ENCODE measurements at regions not wholly inside any gene's neighbourhood (a gene's known extent, or its start where the extent isn't known, plus 50 kb on each side); places are given as distances from the start of the nearest gene placed in this dataset.
"Not testable (repeated sequence)": the region's sequence is repeated elsewhere in the genome, so short reads cannot be mapped to it uniquely, and the experiment has no call there.

DNA sequence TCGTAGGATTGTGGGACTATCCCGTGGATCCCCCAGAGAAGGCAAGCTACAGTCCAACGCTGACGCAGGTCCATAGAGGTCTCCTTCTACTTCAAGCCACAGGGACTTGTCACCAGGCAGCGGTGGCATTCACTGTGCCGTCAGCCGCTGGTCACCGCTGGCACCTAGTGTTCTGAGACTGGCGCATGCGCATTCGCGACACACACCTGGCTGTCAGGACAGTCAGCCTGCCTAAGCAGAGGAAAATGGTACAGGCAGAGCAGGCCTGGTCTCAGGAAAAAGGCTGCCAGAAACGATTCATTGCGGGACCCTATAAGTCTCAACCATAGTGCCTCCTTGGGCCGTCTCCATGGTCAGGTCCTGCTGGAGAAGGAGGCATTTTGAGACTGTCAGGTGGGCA lies 138.0 kb upstream of the WSB1 start:
- H3K27me3 ChIP-seq (ENCODE audit: insufficient read depth, low read depth): no peaks in the 10 kb centered on the region
- no peaks in the 10 kb centered on the region for H3K79me2 ChIP-seq (ENCODE audit: insufficient read depth, low read depth)
- TF ChIP-seq, protein P1, sequence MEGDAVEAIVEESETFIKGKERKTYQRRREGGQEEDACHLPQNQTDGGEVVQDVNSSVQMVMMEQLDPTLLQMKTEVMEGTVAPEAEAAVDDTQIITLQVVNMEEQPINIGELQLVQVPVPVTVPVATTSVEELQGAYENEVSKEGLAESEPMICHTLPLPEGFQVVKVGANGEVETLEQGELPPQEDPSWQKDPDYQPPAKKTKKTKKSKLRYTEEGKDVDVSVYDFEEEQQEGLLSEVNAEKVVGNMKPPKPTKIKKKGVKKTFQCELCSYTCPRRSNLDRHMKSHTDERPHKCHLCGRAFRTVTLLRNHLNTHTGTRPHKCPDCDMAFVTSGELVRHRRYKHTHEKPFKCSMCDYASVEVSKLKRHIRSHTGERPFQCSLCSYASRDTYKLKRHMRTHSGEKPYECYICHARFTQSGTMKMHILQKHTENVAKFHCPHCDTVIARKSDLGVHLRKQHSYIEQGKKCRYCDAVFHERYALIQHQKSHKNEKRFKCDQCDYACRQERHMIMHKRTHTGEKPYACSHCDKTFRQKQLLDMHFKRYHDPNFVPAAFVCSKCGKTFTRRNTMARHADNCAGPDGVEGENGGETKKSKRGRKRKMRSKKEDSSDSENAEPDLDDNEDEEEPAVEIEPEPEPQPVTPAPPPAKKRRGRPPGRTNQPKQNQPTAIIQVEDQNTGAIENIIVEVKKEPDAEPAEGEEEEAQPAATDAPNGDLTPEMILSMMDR (conservative IDR thresholded peaks at IDR 0.05; ENCODE audit: low read depth, low read length): no peak
- no peak overlapping the region for H3K9ac ChIP-seq
- no peak overlapping the region for H2AFZ ChIP-seq (ENCODE audit: low read depth)
- no peak overlapping the region for H3K4me3 ChIP-seq (IDR thresholded peaks at IDR 0.05; ENCODE audit: insufficient read depth, low read depth, low read length)
- H3K36me3 ChIP-seq (ENCODE audit: insufficient read depth): no peaks in the 10 kb centered on the region
- no peaks in the 10 kb centered on the region for H3K4me1 ChIP-seq (ENCODE audit: low read depth, poor library complexity, severe bottlenecking)
- H4K20me1 ChIP-seq (ENCODE audit: insufficient read depth): no peaks in the 10 kb centered on the region
- no peak overlapping the region for H3K27ac ChIP-seq
- no peak overlapping the region for H3K4me2 ChIP-seq

DNA sequence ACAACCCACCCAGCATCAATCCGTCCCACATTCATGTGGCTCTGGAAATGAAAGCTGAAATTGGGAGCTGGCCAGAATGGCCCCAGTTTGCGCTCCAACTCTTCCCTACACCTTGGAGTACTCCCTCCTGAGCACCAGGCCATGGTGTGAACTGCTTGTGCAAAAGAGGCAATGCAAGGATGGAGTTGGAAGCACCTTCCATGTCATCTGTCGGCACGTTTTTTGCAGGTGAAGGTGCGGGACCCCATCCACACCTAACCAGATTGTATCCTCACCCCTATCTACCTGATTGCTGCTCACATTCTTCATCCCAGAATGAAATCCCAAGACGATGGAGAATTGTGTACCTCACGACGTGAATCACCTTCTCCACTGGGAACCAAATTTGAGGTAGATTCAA lies 136.6 kb upstream of the WSB1 start:
- Histone ChIP-seq H3K27ac (no peak overlapping the region), H2AFZ (ENCODE audit: low read depth) (no peak overlapping the region), H3K27me3 (ENCODE audit: insufficient read depth, low read depth) (no peaks in the 10 kb centered on the region), H3K4me1 (ENCODE audit: low read depth, poor library complexity, severe bottlenecking) (no peaks in the 10 kb centered on the region), H4K20me1 (ENCODE audit: insufficient read depth) (no peaks in the 10 kb centered on the region), H3K9ac (no peak overlapping the region), H3K4me2 (no peak overlapping the region), H3K4me3 (IDR thresholded peaks at IDR 0.05; ENCODE audit: insufficient read depth, low read depth, low read length) (no peak overlapping the region), H3K79me2 (ENCODE audit: insufficient read depth, low read depth) (no peaks in the 10 kb centered on the region), H3K36me3 (ENCODE audit: insufficient read depth) (no peaks in the 10 kb centered on the region)
- TF ChIP-seq, protein P1 (conservative IDR thresholded peaks at IDR 0.05; ENCODE audit: low read depth, low read length): no peak

DNA sequence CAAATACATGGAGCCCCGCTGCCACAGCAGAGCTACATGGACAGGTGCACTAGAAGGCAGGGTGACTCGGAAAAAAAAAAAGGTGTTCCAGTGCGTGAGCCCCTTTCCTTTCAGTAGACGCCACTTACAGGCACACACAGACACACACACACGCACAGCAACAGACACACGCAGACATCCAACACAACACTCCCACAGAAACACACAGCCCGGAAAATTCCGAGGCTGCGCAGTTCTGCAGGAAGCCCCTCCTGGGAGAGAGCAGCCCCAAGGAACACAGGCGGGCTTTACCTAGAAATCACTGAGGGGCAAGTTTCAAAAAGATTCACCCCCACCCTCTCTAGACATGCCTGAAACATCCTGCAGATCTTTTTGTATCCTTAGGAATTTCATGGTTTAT lies 136.0 kb upstream of the WSB1 start:
- no peaks in the 10 kb centered on the region for H3K36me3 ChIP-seq (ENCODE audit: insufficient read depth)
- no peaks in the 10 kb centered on the region for H3K79me2 ChIP-seq (ENCODE audit: insufficient read depth, low read depth)
- no peak overlapping the region for H3K9ac ChIP-seq
- H2AFZ ChIP-seq (ENCODE audit: low read depth): no peak overlapping the region
- no peaks in the 10 kb centered on the region for H3K4me1 ChIP-seq (ENCODE audit: low read depth, poor library complexity, severe bottlenecking)
- TF ChIP-seq, protein P1 (conservative IDR thresholded peaks at IDR 0.05; ENCODE audit: low read depth, low read length): no peak
- no peak overlapping the region for H3K4me3 ChIP-seq (IDR thresholded peaks at IDR 0.05; ENCODE audit: insufficient read depth, low read depth, low read length)
- H3K27ac ChIP-seq: no peak overlapping the region
- H4K20me1 ChIP-seq (ENCODE audit: insufficient read depth): no peaks in the 10 kb centered on the region
- H3K27me3 ChIP-seq (ENCODE audit: insufficient read depth, low read depth): no peaks in the 10 kb centered on the region
- H3K4me2 ChIP-seq: no peak overlapping the region

DNA sequence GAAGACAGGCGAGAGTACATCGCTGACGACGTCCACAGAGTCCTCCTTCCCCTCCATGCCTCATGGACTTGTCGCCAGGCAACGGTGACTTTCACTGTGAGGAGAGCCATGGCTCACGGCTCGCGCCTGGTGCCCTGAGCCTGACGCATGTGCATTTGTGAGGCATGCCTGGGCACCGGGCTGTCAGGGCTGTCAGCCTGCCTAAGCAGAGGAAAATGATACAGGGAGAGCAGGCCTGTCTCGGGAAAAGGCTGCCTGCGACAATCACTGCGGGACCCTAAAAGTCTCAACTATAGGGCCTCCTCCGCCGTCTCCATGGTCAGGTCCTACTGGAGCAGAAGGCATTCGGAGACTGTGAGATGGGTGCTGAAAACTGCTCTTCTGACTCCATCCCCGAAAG lies 135.5 kb upstream of the WSB1 start:
- H3K27me3 ChIP-seq (ENCODE audit: insufficient read depth, low read depth): no peaks in the 10 kb centered on the region
- H3K79me2 ChIP-seq (ENCODE audit: insufficient read depth, low read depth): no peaks in the 10 kb centered on the region
- H2AFZ ChIP-seq (ENCODE audit: low read depth): no peak overlapping the region
- H3K27ac ChIP-seq: no peak overlapping the region
- H3K4me2 ChIP-seq: no peak overlapping the region
- TF ChIP-seq, protein P1 (conservative IDR thresholded peaks at IDR 0.05; ENCODE audit: low read depth, low read length): no peak
- H3K36me3 ChIP-seq (ENCODE audit: insufficient read depth): no peaks in the 10 kb centered on the region
- H3K9ac ChIP-seq: no peak overlapping the region
- H3K4me1 ChIP-seq (ENCODE audit: low read depth, poor library complexity, severe bottlenecking): no peaks in the 10 kb centered on the region
- no peaks in the 10 kb centered on the region for H4K20me1 ChIP-seq (ENCODE audit: insufficient read depth)
- no peak overlapping the region for H3K4me3 ChIP-seq (IDR thresholded peaks at IDR 0.05; ENCODE audit: insufficient read depth, low read depth, low read length)

DNA sequence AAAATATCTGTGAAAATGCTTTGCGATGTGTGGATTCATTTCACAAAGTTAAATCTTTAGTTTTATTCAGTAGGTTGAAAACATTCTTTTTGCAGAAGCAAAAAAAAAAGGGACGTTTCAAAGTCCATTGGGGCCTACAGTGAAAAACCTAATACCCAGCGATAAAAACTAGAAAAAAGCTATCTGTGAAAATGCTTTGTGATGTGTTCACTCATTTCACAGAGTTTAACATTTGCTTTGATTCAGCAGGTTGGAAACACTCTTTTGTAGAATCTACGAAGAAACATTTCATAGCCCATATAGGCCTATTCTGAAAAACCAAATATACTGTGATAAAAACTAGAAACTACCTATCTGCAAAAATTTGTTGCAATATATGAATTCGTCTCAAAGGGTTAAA lies 113.6 kb upstream of the WSB1 start:
- TF ChIP-seq, protein P1 (conservative IDR thresholded peaks at IDR 0.05; ENCODE audit: low read depth, low read length): no peak
- Histone ChIP-seq H3K4me1 (ENCODE audit: low read depth, poor library complexity, severe bottlenecking) (no peaks in the 10 kb centered on the region), H3K36me3 (ENCODE audit: insufficient read depth) (no peaks in the 10 kb centered on the region), H3K79me2 (ENCODE audit: insufficient read depth, low read depth) (no peaks in the 10 kb centered on the region), H3K4me3 (IDR thresholded peaks at IDR 0.05; ENCODE audit: insufficient read depth, low read depth, low read length) (no peak overlapping the region), H3K4me2 (no peak overlapping the region), H3K27ac (no peak overlapping the region), H2AFZ (ENCODE audit: low read depth) (no peak overlapping the region), H3K9ac (no peak overlapping the region), H3K27me3 (ENCODE audit: insufficient read depth, low read depth) (no peaks in the 10 kb centered on the region), H4K20me1 (ENCODE audit: insufficient read depth) (no peaks in the 10 kb centered on the region)

DNA sequence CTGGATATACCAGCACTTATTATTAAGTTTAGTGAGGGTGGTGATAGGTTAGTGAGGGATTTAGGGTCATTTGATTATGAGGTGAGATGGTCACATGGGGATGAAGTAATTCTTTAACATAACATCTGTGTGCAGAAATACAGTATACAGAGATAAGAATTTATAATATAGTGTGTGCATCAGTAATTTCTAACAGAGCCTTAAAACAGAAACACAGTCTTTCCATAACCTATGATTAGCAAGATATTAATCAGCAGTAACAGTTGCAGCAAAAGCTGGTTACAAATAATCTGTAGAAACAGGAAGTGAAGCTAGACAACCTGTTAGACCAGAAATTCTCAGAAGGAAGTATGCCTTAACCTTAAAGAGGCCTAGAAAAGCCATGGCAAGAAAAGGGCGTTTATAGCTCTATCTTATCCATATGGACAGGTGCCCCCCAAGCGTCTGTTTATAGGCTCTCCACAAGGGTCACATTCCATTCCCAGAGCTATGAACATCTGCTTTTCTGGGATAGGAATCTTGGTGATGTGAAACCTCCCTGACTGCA lies 112.5 kb upstream of the WSB1 start:
- not testable (repeated sequence) for H3K79me2 ChIP-seq (ENCODE audit: insufficient read depth, low read depth); H3K27ac ChIP-seq

More for the DNA sequence above, 112.5 kb upstream of the WSB1 start:
- not testable (repeated sequence) for H3K36me3 ChIP-seq (ENCODE audit: insufficient read depth); H4K20me1 ChIP-seq (ENCODE audit: insufficient read depth); H2AFZ ChIP-seq (ENCODE audit: low read depth); H3K4me2 ChIP-seq; H3K9ac ChIP-seq; H3K4me3 ChIP-seq (IDR thresholded peaks at IDR 0.05; ENCODE audit: insufficient read depth, low read depth, low read length); H3K27me3 ChIP-seq (ENCODE audit: insufficient read depth, low read depth); H3K4me1 ChIP-seq (ENCODE audit: low read depth, poor library complexity, severe bottlenecking)
